Activated naive CD4-positive, alpha-beta T cell treated with Interleukin-2 at 50 U/mL for 16 hours (primary cell): ENCODE measurements at regions not wholly inside any gene's neighbourhood (a gene's known extent, or its start where the extent isn't known, plus 50 kb on each side); places are given as distances from the start of the nearest gene placed in this dataset.

Experiments used
- DNase-seq: peaks from one replicate; pipeline ENCODE4 v3.0.0-alpha.2; 2020

GRCh38 chr1:110816945-110817344, 56.0 kb upstream of the CD53 start:
- DNase-seq, result no peak

- DNase-seq, result no peak
Observed at GRCh38 chr1:110811529-110811928, 61.4 kb upstream of the CD53 start.

GRCh38 chr1:110800079-110800478, 72.9 kb upstream of the CD53 start:
- DNase-seq, result no peak

- DNase-seq, result no peak
Observed at GRCh38 chr1:110798691-110799256, 74.2 kb upstream of the CD53 start.

- no peak for DNase-seq
Observed at GRCh38 chr1:110788673-110789072, 84.3 kb upstream of the CD53 start.

- peak; percentile 20 for DNase-seq
Observed at GRCh38 chr1:110787328-110788071, 85.4 kb upstream of the CD53 start.

- no peak for DNase-seq
Observed at GRCh38 chr1:110786802-110787327, 86.1 kb upstream of the CD53 start.

- DNase-seq, result no peak
Observed at GRCh38 chr1:110785612-110786011, 87.3 kb upstream of the CD53 start.

- DNase-seq, result no peak
Observed at GRCh38 chr1:110785055-110785454, 87.9 kb upstream of the CD53 start.

- peak; percentile 51 for DNase-seq
Observed at GRCh38 chr1:110783292-110783918, 89.5 kb upstream of the CD53 start.

GRCh38 chr1:110781525-110781924, 91.4 kb upstream of the CD53 start:
- DNase-seq, result no peak

- DNase-seq, result peak; percentile 74
Observed at GRCh38 chr1:110780600-110781484, 92.1 kb upstream of the CD53 start.

- DNase-seq, result no peak
Observed at GRCh38 chr1:110779636-110780035, 93.3 kb upstream of the CD53 start.

- no peak for DNase-seq
Observed at GRCh38 chr1:110778821-110779220, 94.1 kb upstream of the CD53 start.

- no peak for DNase-seq
Observed at GRCh38 chr1:110777228-110777627, 95.7 kb upstream of the CD53 start.

GRCh38 chr1:110774398-110774797, 98.5 kb upstream of the CD53 start:
- DNase-seq, result no peak

- no peak for DNase-seq
Observed at GRCh38 chr1:110773813-110774212, 99.1 kb upstream of the KCNA3 start.

- DNase-seq, result no peak
Observed at GRCh38 chr1:110771245-110772022, 96.7 kb upstream of the KCNA3 start.

GRCh38 chr1:110770832-110771231, 96.1 kb upstream of the KCNA3 start:
- DNase-seq, result no peak

GRCh38 chr1:110768605-110769004, 93.9 kb upstream of the KCNA3 start:
- no peak for DNase-seq

GRCh38 chr1:110766336-110766647, 91.6 kb upstream of the KCNA3 start:
- no peak for DNase-seq

GRCh38 chr1:110765640-110766335, 91.0 kb upstream of the KCNA3 start:
- DNase-seq, result peak; percentile 49
